PFSK-1 (cell line): ENCODE measurements at regions not wholly inside any gene's neighbourhood (a gene's known extent, or its start where the extent isn't known, plus 50 kb on each side); places are given as distances from the start of the nearest gene placed in this dataset.

Experiments
- SIN3A ChIP-seq: IDR thresholded peaks from 2 replicates; pipeline ENCODE4 v1.6.1; 2012; ENCODE audit warnings: mild to moderate bottlenecking, low read length, moderate library complexity, borderline replicate concordance; ENCODE audit not compliant: insufficient read depth
- TF ChIP-seq, protein P1 (sequence below), 2 experiments: IDR thresholded peaks; 2 replicates each; pipeline versions ENCODE4 v1.6.1 to v1.8.0; 2011 to 2012; ENCODE audit warnings: low read depth in 2 of 2, low read length in 2 of 2, control low read depth in 1 of 2, inconsistent platforms in 1 of 2, mild to moderate bottlenecking in 1 of 2, moderate library complexity in 1 of 2; ENCODE audit not compliant: insufficient read depth in 1 of 2

GRCh38 chr5:164332349-164333196 is 827.2 kb downstream of the MAT2B start:
- TF ChIP-seq SIN3A: no peak
- TF ChIP-seq, protein P1, sequence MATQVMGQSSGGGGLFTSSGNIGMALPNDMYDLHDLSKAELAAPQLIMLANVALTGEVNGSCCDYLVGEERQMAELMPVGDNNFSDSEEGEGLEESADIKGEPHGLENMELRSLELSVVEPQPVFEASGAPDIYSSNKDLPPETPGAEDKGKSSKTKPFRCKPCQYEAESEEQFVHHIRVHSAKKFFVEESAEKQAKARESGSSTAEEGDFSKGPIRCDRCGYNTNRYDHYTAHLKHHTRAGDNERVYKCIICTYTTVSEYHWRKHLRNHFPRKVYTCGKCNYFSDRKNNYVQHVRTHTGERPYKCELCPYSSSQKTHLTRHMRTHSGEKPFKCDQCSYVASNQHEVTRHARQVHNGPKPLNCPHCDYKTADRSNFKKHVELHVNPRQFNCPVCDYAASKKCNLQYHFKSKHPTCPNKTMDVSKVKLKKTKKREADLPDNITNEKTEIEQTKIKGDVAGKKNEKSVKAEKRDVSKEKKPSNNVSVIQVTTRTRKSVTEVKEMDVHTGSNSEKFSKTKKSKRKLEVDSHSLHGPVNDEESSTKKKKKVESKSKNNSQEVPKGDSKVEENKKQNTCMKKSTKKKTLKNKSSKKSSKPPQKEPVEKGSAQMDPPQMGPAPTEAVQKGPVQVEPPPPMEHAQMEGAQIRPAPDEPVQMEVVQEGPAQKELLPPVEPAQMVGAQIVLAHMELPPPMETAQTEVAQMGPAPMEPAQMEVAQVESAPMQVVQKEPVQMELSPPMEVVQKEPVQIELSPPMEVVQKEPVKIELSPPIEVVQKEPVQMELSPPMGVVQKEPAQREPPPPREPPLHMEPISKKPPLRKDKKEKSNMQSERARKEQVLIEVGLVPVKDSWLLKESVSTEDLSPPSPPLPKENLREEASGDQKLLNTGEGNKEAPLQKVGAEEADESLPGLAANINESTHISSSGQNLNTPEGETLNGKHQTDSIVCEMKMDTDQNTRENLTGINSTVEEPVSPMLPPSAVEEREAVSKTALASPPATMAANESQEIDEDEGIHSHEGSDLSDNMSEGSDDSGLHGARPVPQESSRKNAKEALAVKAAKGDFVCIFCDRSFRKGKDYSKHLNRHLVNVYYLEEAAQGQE (IDR thresholded peaks at IDR 0.05; ENCODE audit: insufficient read depth in 1 of 2, low read depth in 2 of 2, low read length in 2 of 2): no peak
